HEK293 (cell line): ENCODE measurements at regions not wholly inside any gene's neighbourhood (a gene's known extent, or its start where the extent isn't known, plus 50 kb on each side); places are given as distances from the start of the nearest gene placed in this dataset.

Experiments
- CTCF ChIA-PET: fragments of 350-600 bp; formaldehyde crosslinking; extraction: SDS; loops from one replicate; lab custom pipeline; 2021; ENCODE audit warnings: antibody characterized with exemption; lab: Yijun Ruan, JAX
- POLR2A ChIA-PET: fragments of 300-600 bp; formaldehyde crosslinking; extraction: SDS; loops from one replicate; lab custom pipeline; 2020; ENCODE audit warnings: antibody characterized with exemption, inconsistent platforms; lab: Yijun Ruan, JAX
- H3K27ac ChIP-seq: fragments of 200-500 bp; sonication (Bioruptor generic); 2 replicates; pipeline ENCODE4 v1.5.1; 2014; ENCODE audit warnings: low read depth, low read length, control low read depth, inconsistent platforms; ENCODE audit errors: extremely low read depth
- H3K36me3 ChIP-seq, 2 experiments: fragments of 200-500 bp in 1 of 2; sonication (Bioruptor generic) in 1 of 2; 1 replicate in 1 of 2; 2 replicates in 1 of 2; pipeline ENCODE4 v1.5.1; 2014 to 2017; ENCODE audit warnings: inconsistent platforms in 2 of 2, low read length in 2 of 2; ENCODE audit not compliant: control insufficient read depth in 2 of 2, insufficient read depth in 1 of 2
- H3K4me1 ChIP-seq: fragments of 200-500 bp; sonication (Bioruptor generic); 2 replicates; pipeline ENCODE4 v1.5.1; 2014; ENCODE audit warnings: mild to moderate bottlenecking, low read length, inconsistent platforms; ENCODE audit not compliant: control insufficient read depth, insufficient read depth
- H3K4me3 ChIP-seq: 2 replicates; pipeline ENCODE4 v1.5.1; 2011; ENCODE audit warnings: low read depth, mild to moderate bottlenecking, control low read depth, low read length, moderate library complexity
- H3K9me3 ChIP-seq: fragments of 200-500 bp; sonication (Bioruptor generic); 2 replicates; pipeline ENCODE4 v1.5.1; 2014; ENCODE audit warnings: low read depth, low read length, inconsistent platforms; ENCODE audit not compliant: control insufficient read depth, insufficient read depth
- BCL11B ChIP-seq: fragments of 450-650 bp; formaldehyde crosslinking; IDR thresholded peaks from 2 replicates; pipeline ENCODE4 v1.5.1; 2016; ENCODE audit warnings: low read depth, missing biosample characterization, missing genetic modification characterization
- GLI2 ChIP-seq: fragments of 450-650 bp; formaldehyde crosslinking; IDR thresholded peaks from 2 replicates; pipeline ENCODE4; 2017; ENCODE audit warnings: missing biosample characterization, missing genetic modification characterization, low read depth, borderline replicate concordance
- KLF8 ChIP-seq: fragments of 450-650 bp; formaldehyde crosslinking; IDR thresholded peaks from 2 replicates; pipeline ENCODE4 v1.5.1; 2016; ENCODE audit warnings: missing biosample characterization, missing genetic modification characterization
- SETDB1 ChIP-seq: IDR thresholded peaks from one replicate; pipeline ENCODE4 v1.6.1; 2017; ENCODE audit warnings: mild to moderate bottlenecking, low read length, moderate library complexity, mixed read lengths; ENCODE audit not compliant: insufficient read length
- SP2 ChIP-seq: fragments of 450-650 bp; formaldehyde crosslinking; IDR thresholded peaks from 2 replicates; pipeline ENCODE4 v1.5.1; 2016; ENCODE audit warnings: missing biosample characterization, missing genetic modification characterization
- ZBTB48 ChIP-seq: fragments of 450-650 bp; formaldehyde crosslinking; IDR thresholded peaks from 2 replicates; pipeline ENCODE4 v1.5.1; 2016; ENCODE audit warnings: missing biosample characterization, missing genetic modification characterization
- ZNF138 ChIP-seq: fragments of 450-650 bp; formaldehyde crosslinking; IDR thresholded peaks from 2 replicates; pipeline ENCODE4 v1.5.1; 2016; ENCODE audit warnings: missing biosample characterization, missing genetic modification characterization, borderline replicate concordance
- ZNF155 ChIP-seq: fragments of 450-650 bp; formaldehyde crosslinking; IDR thresholded peaks from 2 replicates; pipeline ENCODE4 v1.5.1; 2016; ENCODE audit warnings: missing biosample characterization, missing genetic modification characterization
- ZNF311 ChIP-seq: fragments of 450-650 bp; formaldehyde crosslinking; IDR thresholded peaks from 2 replicates; pipeline ENCODE4 v1.5.1; 2017; ENCODE audit warnings: missing biosample characterization, missing genetic modification characterization, borderline replicate concordance
- ZNF362 ChIP-seq: fragments of 450-650 bp; formaldehyde crosslinking; IDR thresholded peaks from 2 replicates; pipeline ENCODE4 v1.5.1; 2016; ENCODE audit warnings: missing biosample characterization, missing genetic modification characterization
- ZNF423 ChIP-seq: fragments of 450-650 bp; formaldehyde crosslinking; IDR thresholded peaks from 2 replicates; pipeline ENCODE4 v1.5.1; 2016; ENCODE audit warnings: missing biosample characterization, missing genetic modification characterization
- ZNF488 ChIP-seq: fragments of 450-650 bp; formaldehyde crosslinking; IDR thresholded peaks from 2 replicates; pipeline ENCODE4 v1.5.1; 2016; ENCODE audit warnings: missing biosample characterization, missing genetic modification characterization
- ZNF518A ChIP-seq: fragments of 450-650 bp; formaldehyde crosslinking; conservative IDR thresholded peaks from 2 replicates; pipeline ENCODE4 v1.5.1; 2016; ENCODE audit warnings: low read depth, missing biosample characterization, missing genetic modification characterization
- ZNF529 ChIP-seq: fragments of 450-650 bp; formaldehyde crosslinking; IDR thresholded peaks from 2 replicates; pipeline ENCODE4 v1.5.1; 2017; ENCODE audit warnings: missing genetic modification characterization, missing biosample characterization; ENCODE audit not compliant: insufficient replicate concordance
- ZNF530 ChIP-seq: fragments of 450-650 bp; formaldehyde crosslinking; IDR thresholded peaks from 2 replicates; pipeline ENCODE4 v1.5.1; 2016; ENCODE audit warnings: low read depth, missing biosample characterization, missing genetic modification characterization
- ZNF548 ChIP-seq: fragments of 450-650 bp; formaldehyde crosslinking; IDR thresholded peaks from 2 replicates; pipeline ENCODE4 v1.5.1; 2016; ENCODE audit warnings: missing biosample characterization, missing genetic modification characterization
- ZNF621 ChIP-seq: fragments of 450-650 bp; formaldehyde crosslinking; IDR thresholded peaks from 2 replicates; pipeline ENCODE4 v1.5.1; 2017; ENCODE audit warnings: missing biosample characterization, missing genetic modification characterization
- ZNF654 ChIP-seq: fragments of 450-650 bp; formaldehyde crosslinking; IDR thresholded peaks from 2 replicates; pipeline ENCODE4 v1.5.1; 2016; ENCODE audit warnings: low read depth, missing biosample characterization, missing genetic modification characterization
- ZNF660 ChIP-seq: fragments of 450-650 bp; IDR thresholded peaks from 2 replicates; pipeline ENCODE4 v1.5.1; 2018; ENCODE audit warnings: missing biosample characterization, mild to moderate bottlenecking, missing genetic modification characterization

- CTCF ChIA-PET = no interaction called here
- no peaks in the 10 kb centered on the region for H3K4me1 ChIP-seq
- no peak for TF ChIP-seq SETDB1
- no peak for TF ChIP-seq SP2 (tag by site-specific recombination)
- TF ChIP-seq ZNF654 = no peak
- no peak for TF ChIP-seq ZNF311
- TF ChIP-seq ZNF548 (tag by site-specific recombination) = no peak
- TF ChIP-seq ZNF138 (tag by site-specific recombination) = no peak
- TF ChIP-seq ZNF518A (tag by site-specific recombination) = no peak
- TF ChIP-seq ZNF423 = no peak
- H3K9me3 ChIP-seq = no peaks in the 10 kb centered on the region
- POLR2A ChIA-PET = no interaction called here
- no peaks in the 10 kb centered on the region for H3K36me3 ChIP-seq
- no peak overlapping the region for H3K27ac ChIP-seq
- no peak overlapping the region for H3K4me3 ChIP-seq
Observed at GRCh38 chr2:166784296-166784946, 103.9 kb upstream of the XIRP2 start.

GRCh38 chr2:166775176-166775575 lies 113.1 kb upstream of the XIRP2 start:
- Histone ChIP-seq H3K27ac (no peak overlapping the region), H3K36me3 (no peaks in the 10 kb centered on the region), H3K4me1 (no peaks in the 10 kb centered on the region), H3K4me3 (no peak overlapping the region), H3K9me3 (no peaks in the 10 kb centered on the region)
- ChIA-PET CTCF (no interaction called here), POLR2A (no interaction called here)
- TF ChIP-seq ZNF362 (tag by site-specific recombination) (no peak), ZNF488 (tag by site-specific recombination) (no peak), ZNF529 (no peak)

- POLR2A ChIA-PET = no interaction called here
- Histone ChIP-seq H3K9me3 (no peaks in the 10 kb centered on the region), H3K4me1 (no peaks in the 10 kb centered on the region), H3K36me3 (no peaks in the 10 kb centered on the region), H3K4me3 (no peak overlapping the region), H3K27ac (no peak overlapping the region)
- CTCF ChIA-PET = interaction anchor here (0.8 kb wide), 1 partner anchor 457 kb away, joined by 3 read pairs; no protein-coding TSS in a partner anchor
- TF ChIP-seq ZNF138 (tag by site-specific recombination) = no peak
- TF ChIP-seq ZNF660 (tag by site-specific recombination) = no peak
- TF ChIP-seq ZNF530 = no peak
- no peak for TF ChIP-seq ZNF518A (tag by site-specific recombination)
- TF ChIP-seq ZNF155 (tag by site-specific recombination) = no peak
- TF ChIP-seq GLI2 = no peak
- no peak for TF ChIP-seq KLF8 (tag by site-specific recombination)
- no peak for TF ChIP-seq BCL11B (tag by site-specific recombination)
- no peak for TF ChIP-seq ZNF621 (tag by site-specific recombination)
- no peak for TF ChIP-seq ZBTB48 (tag by site-specific recombination)
Observed at GRCh38 chr2:166773308-166773949, 114.9 kb upstream of the XIRP2 start.
